ENCODE measurements at regions not wholly inside any gene's neighbourhood (a gene's known extent, or its start where the extent isn't known, plus 50 kb on each side); places are given as distances from the start of the nearest gene placed in this dataset.

- H3K9ac ChIP-seq (ENCODE audit: extremely low read depth, low read length, poor library complexity, severe bottlenecking) = no peak overlapping the region
- no peak for TF ChIP-seq CTCF (conservative IDR thresholded peaks at IDR 0.05)
- H3K36me3 ChIP-seq (ENCODE audit: control insufficient read depth, insufficient read depth, low read length) = no peaks in the 10 kb centered on the region
- Mint-ChIP-seq H3K4me3 (no peak overlapping the region), H3K9me3 (peaks cover 3% of the 10 kb centered on the region), H3K27ac (peak overlapping the region; percentile 55), H3K4me1 (peaks cover 18% of the 10 kb centered on the region), H3K27me3 (ENCODE audit: insufficient read depth) (peaks cover 2% of the 10 kb centered on the region), H3K36me3 (ENCODE audit: low read depth) (no peaks in the 10 kb centered on the region)
- H3K4me3 ChIP-seq (ENCODE audit: low read length) = no peak overlapping the region
- no peaks in the 10 kb centered on the region for H3K9me3 ChIP-seq (ENCODE audit: control insufficient read depth, low read length)
- no peak for DNase-seq
- no peak overlapping the region for H3K27ac ChIP-seq (ENCODE audit: low read depth, low read length)
- H3K27me3 ChIP-seq (ENCODE audit: control insufficient read depth, insufficient read depth, low read length, poor library complexity, severe bottlenecking) = peaks cover 10% of the 10 kb centered on the region
- peaks cover 5% of the 10 kb centered on the region for H3K4me1 ChIP-seq (ENCODE audit: control insufficient read depth, insufficient read depth, low read length)
- 25 to 62% methylated on average over 1 to 2 of the region's 2 CpGs for WGBS, 2 experiments (ENCODE audit: insufficient coverage in 1 of 2, insufficient read length in 1 of 2)
Measured at GRCh38 chr7:115087437-115087836, 165.5 kb downstream of the MDFIC start.

- peak; percentile 27 for TF ChIP-seq CTCF (conservative IDR thresholded peaks at IDR 0.05)
- H3K4me1 ChIP-seq (ENCODE audit: control insufficient read depth, insufficient read depth, low read length) = peaks cover 5% of the 10 kb centered on the region
- H3K27me3 ChIP-seq (ENCODE audit: control insufficient read depth, insufficient read depth, low read length, poor library complexity, severe bottlenecking) = peaks cover 10% of the 10 kb centered on the region
- no peaks in the 10 kb centered on the region for H3K9me3 ChIP-seq (ENCODE audit: control insufficient read depth, low read length)
- peaks cover 3% of the 10 kb centered on the region for H3K9me3 Mint-ChIP-seq
- no peak overlapping the region for H3K4me3 Mint-ChIP-seq
- 90 to 99% methylated on average over 2 to 3 of the region's 3 CpGs for WGBS, 2 experiments (ENCODE audit: insufficient coverage in 1 of 2, insufficient read length in 1 of 2)
- no peak overlapping the region for H3K4me3 ChIP-seq (ENCODE audit: low read length)
- no peak overlapping the region for H3K9ac ChIP-seq (ENCODE audit: extremely low read depth, low read length, poor library complexity, severe bottlenecking)
- H3K36me3 ChIP-seq (ENCODE audit: control insufficient read depth, insufficient read depth, low read length) = no peaks in the 10 kb centered on the region
- H3K36me3 Mint-ChIP-seq (ENCODE audit: low read depth) = no peaks in the 10 kb centered on the region
- no peak for DNase-seq
- H3K27me3 Mint-ChIP-seq (ENCODE audit: insufficient read depth) = peaks cover 2% of the 10 kb centered on the region
- no peak overlapping the region for H3K27ac Mint-ChIP-seq
- peaks cover 25% of the 10 kb centered on the region for H3K4me1 Mint-ChIP-seq
- H3K27ac ChIP-seq (ENCODE audit: low read depth, low read length) = no peak overlapping the region
Measured at GRCh38 chr7:115086146-115086841, 164.4 kb downstream of the MDFIC start.

GRCh38 chr7:115085421-115085820, 163.5 kb downstream of the MDFIC start:
- 91 to 94% methylated on average over 3 of the region's 3 CpGs for WGBS, 2 experiments (ENCODE audit: insufficient coverage in 1 of 2, insufficient read length in 1 of 2)
- H3K4me1 ChIP-seq (ENCODE audit: control insufficient read depth, insufficient read depth, low read length) = peaks cover 5% of the 10 kb centered on the region
- H3K4me3 ChIP-seq (ENCODE audit: low read length) = no peak overlapping the region
- peaks cover 10% of the 10 kb centered on the region for H3K27me3 ChIP-seq (ENCODE audit: control insufficient read depth, insufficient read depth, low read length, poor library complexity, severe bottlenecking)
- Mint-ChIP-seq H3K27me3 (ENCODE audit: insufficient read depth) (peaks cover 2% of the 10 kb centered on the region), H3K4me1 (peaks cover 25% of the 10 kb centered on the region), H3K9me3 (peaks cover 3% of the 10 kb centered on the region), H3K27ac (no peak overlapping the region), H3K4me3 (no peak overlapping the region), H3K36me3 (ENCODE audit: low read depth) (no peaks in the 10 kb centered on the region)
- H3K9ac ChIP-seq (ENCODE audit: extremely low read depth, low read length, poor library complexity, severe bottlenecking) = no peak overlapping the region
- H3K36me3 ChIP-seq (ENCODE audit: control insufficient read depth, insufficient read depth, low read length) = no peaks in the 10 kb centered on the region
- DNase-seq = no peak
- TF ChIP-seq CTCF (conservative IDR thresholded peaks at IDR 0.05) = no peak
- H3K9me3 ChIP-seq (ENCODE audit: control insufficient read depth, low read length) = no peaks in the 10 kb centered on the region
- H3K27ac ChIP-seq (ENCODE audit: low read depth, low read length) = no peak overlapping the region

Data from endodermal cell (in vitro differentiated cells).